GM23338 (cell line): ENCODE measurements at regions not wholly inside any gene's neighbourhood (a gene's known extent, or its start where the extent isn't known, plus 50 kb on each side); places are given as distances from the start of the nearest gene placed in this dataset.
A peak's percentile ranks its signal among the peaks of the same experiment; 100 is the strongest.

ENCODE experiments used
- ATAC-seq: fragments of 200-7000 bp; cut with Tn5 transposase; 3 replicates; pipeline ENCODE4 v1.9.1; 2020
- DNase-seq: peaks from one replicate; pipeline ENCODE4 v3.0.0-alpha.2; 2015; ENCODE audit warnings: low spot score
- H2AFZ ChIP-seq: fragments of 200-600 bp; sonication (generic); 2 replicates; pipeline ENCODE4 v1.8.0; 2016; ENCODE audit warnings: antibody characterized with exemption, mild to moderate bottlenecking, moderate library complexity
- H3F3A ChIP-seq: fragments of 200-600 bp; sonication (generic); replicated peaks from 2 replicates; pipeline ENCODE4 v1.8.0; 2017; ENCODE audit warnings: antibody characterized with exemption, mixed run types, low read depth
- H3K27ac ChIP-seq: fragments of 200-600 bp; sonication (generic); 2 replicates; pipeline ENCODE4 v1.6.1; 2016; ENCODE audit warnings: low read depth
- H3K27me3 ChIP-seq: fragments of 200-600 bp; sonication (generic); 2 replicates; pipeline ENCODE4 v1.8.0; 2016; ENCODE audit warnings: mild to moderate bottlenecking, mixed run types, moderate library complexity; ENCODE audit not compliant: insufficient read depth
- H3K36me3 ChIP-seq: fragments of 200-600 bp; sonication (generic); 2 replicates; pipeline ENCODE4 v1.8.0; 2016; ENCODE audit warnings: mild to moderate bottlenecking; ENCODE audit not compliant: insufficient read depth
- H3K4me1 ChIP-seq: fragments of 200-600 bp; sonication (generic); 2 replicates; pipeline ENCODE4 v1.8.0; 2016; ENCODE audit warnings: mild to moderate bottlenecking, moderate library complexity; ENCODE audit not compliant: insufficient read depth
- H3K4me2 ChIP-seq: fragments of 200-600 bp; sonication (generic); 2 replicates; pipeline ENCODE4 v1.7.1; 2017; ENCODE audit warnings: mixed run types
- H3K4me3 ChIP-seq: fragments of 200-600 bp; sonication (generic); 2 replicates; pipeline ENCODE4 v1.6.1; 2016; ENCODE audit warnings: mixed run types
- H3K79me2 ChIP-seq: fragments of 200-600 bp; sonication (generic); replicated peaks from 2 replicates; pipeline ENCODE4 v1.8.0; 2017; ENCODE audit warnings: mild to moderate bottlenecking; ENCODE audit not compliant: insufficient read depth
- H3K9me2 ChIP-seq: fragments of 200-600 bp; sonication (generic); 2 replicates; pipeline ENCODE4 v1.8.0; 2017; ENCODE audit not compliant: insufficient read depth
- H4K20me1 ChIP-seq: fragments of 200-600 bp; sonication (generic); replicated peaks from 2 replicates; pipeline ENCODE4 v1.8.0; 2017; ENCODE audit warnings: mild to moderate bottlenecking; ENCODE audit not compliant: insufficient read depth
- H3K27ac Mint-ChIP-seq: 2 replicates; pipeline ENCODE4 v1.8.0; 2020; ENCODE audit warnings: inconsistent platforms, mild to moderate bottlenecking, moderate library complexity, mixed read lengths
- H3K27me3 Mint-ChIP-seq: 3 replicates; pipeline ENCODE4 v1.8.0; 2022; ENCODE audit warnings: low read depth, mild to moderate bottlenecking, moderate library complexity, mixed read lengths, inconsistent platforms; ENCODE audit not compliant: insufficient read depth, poor library complexity
- H3K36me3 Mint-ChIP-seq: 3 replicates; pipeline ENCODE4 v1.8.0; 2021; ENCODE audit warnings: low read depth, mild to moderate bottlenecking, inconsistent platforms, moderate library complexity, mixed read lengths
- H3K4me1 Mint-ChIP-seq: 3 replicates; pipeline ENCODE4 v1.8.0; 2020; ENCODE audit warnings: mild to moderate bottlenecking, inconsistent platforms, mixed read lengths
- H3K4me3 Mint-ChIP-seq: 3 replicates; pipeline ENCODE4 v1.8.0; 2021; ENCODE audit warnings: moderate library complexity, mild to moderate bottlenecking, inconsistent platforms, mixed read lengths
- H3K9me3 Mint-ChIP-seq: 3 replicates; pipeline ENCODE4 v1.8.0; 2020; ENCODE audit warnings: moderate library complexity, mild to moderate bottlenecking, inconsistent platforms, mixed read lengths
- CREB1 ChIP-seq: fragments of 250-450 bp; sonication (Bioruptor Pico); IDR thresholded peaks from 2 replicates; pipeline ENCODE4 v1.5.0; 2020; ENCODE audit warnings: low read depth, mild to moderate bottlenecking, moderate library complexity
- JUNB ChIP-seq: IDR thresholded peaks from one replicate; pipeline ENCODE4 v1.6.1; 2016; ENCODE audit warnings: antibody characterized with exemption; ENCODE audit not compliant: unreplicated experiment
- NANOG ChIP-seq: IDR thresholded peaks from 2 replicates; pipeline ENCODE4 v1.6.1; 2016; ENCODE audit warnings: antibody characterized with exemption, borderline replicate concordance
- POLR2AphosphoS5 ChIP-seq: IDR thresholded peaks from 2 replicates; pipeline ENCODE4 v1.6.1; 2016; ENCODE audit warnings: antibody characterized with exemption, low read depth
- STAT1 ChIP-seq: IDR thresholded peaks from one replicate; pipeline ENCODE4 v1.6.1; 2016; ENCODE audit warnings: antibody characterized with exemption; ENCODE audit not compliant: unreplicated experiment
- ZNF331 ChIP-seq: fragments of 250-450 bp; sonication (Bioruptor Pico); IDR thresholded peaks from 2 replicates; pipeline ENCODE4 v1.5.0; 2020; ENCODE audit warnings: low read depth, mild to moderate bottlenecking, moderate library complexity
- ZNF462 ChIP-seq: fragments of 250-450 bp; sonication (Bioruptor Pico); IDR thresholded peaks from 2 replicates; pipeline ENCODE4 v1.5.0; 2020; ENCODE audit warnings: mild to moderate bottlenecking, moderate library complexity
- TF ChIP-seq, protein P1 (sequence below): IDR thresholded peaks from 2 replicates; pipeline ENCODE4 v1.6.1; 2016; ENCODE audit warnings: antibody characterized with exemption
- TF ChIP-seq, protein P2 (sequence below), 2 experiments: fragments of 200-600 bp in 1 of 2; sonication (generic) in 1 of 2; conservative IDR thresholded peaks; 2 replicates each; pipeline versions ENCODE4 v1.5.1 to v1.6.1; 2016 to 2017; ENCODE audit warnings: antibody characterized with exemption in 2 of 2, low read depth in 2 of 2, mild to moderate bottlenecking in 2 of 2, moderate library complexity in 1 of 2

GRCh38 chr18:76708071-76708721 is 114.2 kb upstream of the ZNF236 start:
- no peaks in the 10 kb centered on the region for H3K4me1 ChIP-seq
- Mint-ChIP-seq H3K27ac (no peak overlapping the region), H3K4me3 (no peak overlapping the region), H3K9me3 (no peaks in the 10 kb centered on the region), H3K4me1 (peaks cover 11% of the 10 kb centered on the region; the same call in 1 of the 3 replicates), H3K36me3 (no peaks in the 10 kb centered on the region), H3K27me3 (peaks cover 7% of the 10 kb centered on the region)
- H3K9me2 ChIP-seq = no peaks in the 10 kb centered on the region
- H3K27me3 ChIP-seq = no peaks in the 10 kb centered on the region
- no peaks in the 10 kb centered on the region for H3K79me2 ChIP-seq
- H3K27ac ChIP-seq = no peak overlapping the region
- H3K4me3 ChIP-seq = no peak overlapping the region
- no peaks in the 10 kb centered on the region for H3K36me3 ChIP-seq
- H3F3A ChIP-seq = no peaks in the 10 kb centered on the region
- peak; percentile 19 for DNase-seq
- H2AFZ ChIP-seq = peak overlapping the region; percentile 95
- ATAC-seq = peak; percentile 20
- H4K20me1 ChIP-seq = no peaks in the 10 kb centered on the region
- H3K4me2 ChIP-seq = no peak overlapping the region
- no peak for TF ChIP-seq STAT1
- no peak for TF ChIP-seq ZNF331 (CRISPR knock-in tag)

- Mint-ChIP-seq H3K4me1 (peaks cover 11% of the 10 kb centered on the region; the same call in 1 of the 3 replicates), H3K4me3 (no peak overlapping the region), H3K9me3 (no peaks in the 10 kb centered on the region), H3K27ac (no peak overlapping the region), H3K36me3 (no peaks in the 10 kb centered on the region), H3K27me3 (peaks cover 7% of the 10 kb centered on the region)
- H2AFZ ChIP-seq = peak overlapping the region; percentile 95
- H3K79me2 ChIP-seq = no peaks in the 10 kb centered on the region
- H3K4me2 ChIP-seq = no peak overlapping the region
- no peaks in the 10 kb centered on the region for H3K36me3 ChIP-seq
- H3F3A ChIP-seq = no peaks in the 10 kb centered on the region
- DNase-seq (no peak), ATAC-seq (no peak)
- no peaks in the 10 kb centered on the region for H3K4me1 ChIP-seq
- H3K27ac ChIP-seq = no peak overlapping the region
- H3K27me3 ChIP-seq = no peaks in the 10 kb centered on the region
- H3K9me2 ChIP-seq = no peaks in the 10 kb centered on the region
- no peak overlapping the region for H3K4me3 ChIP-seq
- no peaks in the 10 kb centered on the region for H4K20me1 ChIP-seq
- no peak for TF ChIP-seq POLR2AphosphoS5
- TF ChIP-seq ZNF462 (CRISPR knock-in tag) = no peak
- no peak for TF ChIP-seq CREB1 (CRISPR knock-in tag)
- TF ChIP-seq ZNF331 (CRISPR knock-in tag) = no peak
- TF ChIP-seq, protein P1, sequence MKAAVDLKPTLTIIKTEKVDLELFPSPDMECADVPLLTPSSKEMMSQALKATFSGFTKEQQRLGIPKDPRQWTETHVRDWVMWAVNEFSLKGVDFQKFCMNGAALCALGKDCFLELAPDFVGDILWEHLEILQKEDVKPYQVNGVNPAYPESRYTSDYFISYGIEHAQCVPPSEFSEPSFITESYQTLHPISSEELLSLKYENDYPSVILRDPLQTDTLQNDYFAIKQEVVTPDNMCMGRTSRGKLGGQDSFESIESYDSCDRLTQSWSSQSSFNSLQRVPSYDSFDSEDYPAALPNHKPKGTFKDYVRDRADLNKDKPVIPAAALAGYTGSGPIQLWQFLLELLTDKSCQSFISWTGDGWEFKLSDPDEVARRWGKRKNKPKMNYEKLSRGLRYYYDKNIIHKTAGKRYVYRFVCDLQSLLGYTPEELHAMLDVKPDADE = no peak
- TF ChIP-seq NANOG = no peak
- TF ChIP-seq, protein P2, sequence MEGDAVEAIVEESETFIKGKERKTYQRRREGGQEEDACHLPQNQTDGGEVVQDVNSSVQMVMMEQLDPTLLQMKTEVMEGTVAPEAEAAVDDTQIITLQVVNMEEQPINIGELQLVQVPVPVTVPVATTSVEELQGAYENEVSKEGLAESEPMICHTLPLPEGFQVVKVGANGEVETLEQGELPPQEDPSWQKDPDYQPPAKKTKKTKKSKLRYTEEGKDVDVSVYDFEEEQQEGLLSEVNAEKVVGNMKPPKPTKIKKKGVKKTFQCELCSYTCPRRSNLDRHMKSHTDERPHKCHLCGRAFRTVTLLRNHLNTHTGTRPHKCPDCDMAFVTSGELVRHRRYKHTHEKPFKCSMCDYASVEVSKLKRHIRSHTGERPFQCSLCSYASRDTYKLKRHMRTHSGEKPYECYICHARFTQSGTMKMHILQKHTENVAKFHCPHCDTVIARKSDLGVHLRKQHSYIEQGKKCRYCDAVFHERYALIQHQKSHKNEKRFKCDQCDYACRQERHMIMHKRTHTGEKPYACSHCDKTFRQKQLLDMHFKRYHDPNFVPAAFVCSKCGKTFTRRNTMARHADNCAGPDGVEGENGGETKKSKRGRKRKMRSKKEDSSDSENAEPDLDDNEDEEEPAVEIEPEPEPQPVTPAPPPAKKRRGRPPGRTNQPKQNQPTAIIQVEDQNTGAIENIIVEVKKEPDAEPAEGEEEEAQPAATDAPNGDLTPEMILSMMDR (conservative IDR thresholded peaks at IDR 0.05; ENCODE audit: low read depth in 2 of 2) = no peak
- no peak for TF ChIP-seq JUNB
- no peak for TF ChIP-seq STAT1
These were observed 114.8 kb upstream of the ZNF236 start for GRCh38 chr18:76707534-76707933.
